ENCODE measurements at regions not wholly inside any gene's neighbourhood (a gene's known extent, or its start where the extent isn't known, plus 50 kb on each side); places are given as distances from the start of the nearest gene placed in this dataset.

- no peaks in the 10 kb centered on the region for H3K4me1 Mint-ChIP-seq
- H3K27ac Mint-ChIP-seq = no peak overlapping the region
- ATAC-seq = no peak
- no peak for DNase-seq
- no peak overlapping the region for H3K4me3 Mint-ChIP-seq
- POLR2A ChIA-PET = no interaction called here
- peaks cover 0 to 8% (median 0%) of the 10 kb centered on the region in 3 donors for H3K36me3 Mint-ChIP-seq
- peaks cover 0 to 6% (median 3%) of the 10 kb centered on the region in 5 donors for H3K27me3 Mint-ChIP-seq
- peaks cover 0 to 22% (median 12%) of the 10 kb centered on the region in 9 donors for H3K9me3 Mint-ChIP-seq
Observed at GRCh38 chr2:121110924-121111323, 174.1 kb downstream of the TFCP2L1 start.

GRCh38 chr2:121118951-121119350 lies 166.1 kb downstream of the TFCP2L1 start:
- DNase-seq = no peak
- Mint-ChIP-seq H3K4me3 (no peak overlapping the region), H3K27ac (no peak overlapping the region), H3K9me3 (peaks cover 0 to 3% (median 0%) of the 10 kb centered on the region in 9 donors), H3K4me1 (peaks cover 0 to 2% (median 0%) of the 10 kb centered on the region in 4 donors), H3K36me3 (no peaks in the 10 kb centered on the region), H3K27me3 (peaks cover 0 to 8% (median 5%) of the 10 kb centered on the region in 5 donors)
- POLR2A ChIA-PET = no interaction called here
- no peak for ATAC-seq

DNA sequence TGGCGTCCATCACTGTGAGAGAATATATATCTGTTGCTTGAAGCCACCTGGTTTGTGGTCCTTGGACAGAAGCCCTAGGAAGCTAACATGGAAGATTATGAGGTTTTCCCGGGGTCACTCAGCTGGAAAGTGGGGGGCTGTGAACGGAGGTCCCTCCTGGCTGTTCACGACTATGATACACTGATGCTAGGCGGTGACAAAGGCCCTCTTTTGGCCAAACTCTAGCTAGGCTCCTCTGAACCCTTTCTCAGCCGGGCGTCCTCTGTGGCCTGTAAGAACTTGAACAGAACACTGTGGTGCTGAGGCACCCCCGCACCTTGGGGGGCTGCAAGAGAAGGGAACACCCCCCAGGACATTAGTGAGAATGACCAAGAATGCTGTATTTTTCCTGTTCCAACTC lies 164.6 kb downstream of the TFCP2L1 start:
- DNase-seq (no peak), ATAC-seq (no peak)
- peaks cover 0 to 3% (median 0%) of the 10 kb centered on the region in 4 donors for H3K4me1 Mint-ChIP-seq
- H3K27ac Mint-ChIP-seq = no peak overlapping the region
- POLR2A ChIA-PET = no interaction called here
- peaks cover 0 to 10% (median 7%) of the 10 kb centered on the region in 5 donors for H3K27me3 Mint-ChIP-seq
- no peak overlapping the region for H3K4me3 Mint-ChIP-seq
- H3K36me3 Mint-ChIP-seq = no peaks in the 10 kb centered on the region
- H3K9me3 Mint-ChIP-seq = peaks cover 0 to 3% (median 0%) of the 10 kb centered on the region in 9 donors

DNA sequence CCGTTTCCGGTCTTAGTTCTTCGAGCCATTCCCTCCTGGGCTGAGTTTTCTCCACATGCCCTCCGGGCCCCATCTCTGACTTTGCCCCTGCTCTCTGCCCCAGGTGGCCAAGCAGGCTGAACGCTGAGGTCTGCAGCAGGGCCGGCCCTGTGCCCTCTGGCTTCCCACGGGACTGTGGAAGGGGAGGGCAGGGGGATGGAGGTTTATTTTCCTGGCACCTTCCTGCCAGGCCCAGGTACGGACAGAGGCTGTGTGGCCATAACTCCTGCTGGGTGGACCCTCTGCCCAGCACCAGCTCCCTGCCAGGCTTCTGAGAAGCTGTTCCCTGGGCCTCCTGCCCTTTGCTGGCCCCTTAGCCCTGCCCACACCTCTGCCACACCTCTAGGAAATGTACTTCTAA lies 164.0 kb downstream of the TFCP2L1 start:
- Mint-ChIP-seq H3K27me3 (peaks cover 0 to 10% (median 7%) of the 10 kb centered on the region in 5 donors), H3K27ac (no peak overlapping the region)
- POLR2A ChIA-PET = no interaction called here

DNA sequence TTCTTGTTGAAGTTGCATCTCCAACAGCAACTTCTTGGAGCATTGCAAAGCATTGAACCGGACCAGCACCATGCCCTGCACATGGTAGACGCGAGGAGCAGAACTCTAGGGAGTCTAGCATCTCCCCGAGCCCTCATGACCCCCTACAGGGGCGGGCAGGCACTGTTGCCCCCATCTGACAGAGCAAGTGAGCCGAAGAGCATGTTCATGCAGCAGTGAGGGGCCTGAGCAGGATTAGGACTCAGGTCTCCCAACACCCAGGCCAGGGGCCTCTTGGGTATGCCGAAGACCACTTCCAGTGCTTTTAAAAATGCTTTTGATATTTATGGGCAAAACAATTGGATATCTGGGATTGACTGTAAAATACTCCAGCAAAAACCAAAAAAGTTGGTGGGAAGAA lies 163.3 kb downstream of the TFCP2L1 start:
- no peak for DNase-seq
- no peak for ATAC-seq
- POLR2A ChIA-PET = no interaction called here
- H3K27me3 Mint-ChIP-seq = peaks cover 0 to 10% (median 7%) of the 10 kb centered on the region in 5 donors
- H3K4me3 Mint-ChIP-seq = no peak overlapping the region
- H3K9me3 Mint-ChIP-seq = peaks cover 0 to 3% (median 0%) of the 10 kb centered on the region in 9 donors
- no peaks in the 10 kb centered on the region for H3K36me3 Mint-ChIP-seq
- H3K4me1 Mint-ChIP-seq = peaks cover 0 to 3% (median 0%) of the 10 kb centered on the region in 4 donors
- no peak overlapping the region for H3K27ac Mint-ChIP-seq

More for the DNA sequence above, 164.0 kb downstream of the TFCP2L1 start:
- DNase-seq (no peak), ATAC-seq (no peak)
- H3K4me3 Mint-ChIP-seq = no peak overlapping the region
- H3K9me3 Mint-ChIP-seq = peaks cover 0 to 3% (median 0%) of the 10 kb centered on the region in 9 donors
- H3K36me3 Mint-ChIP-seq = no peaks in the 10 kb centered on the region
- H3K4me1 Mint-ChIP-seq = peaks cover 0 to 3% (median 0%) of the 10 kb centered on the region in 4 donors

DNA sequence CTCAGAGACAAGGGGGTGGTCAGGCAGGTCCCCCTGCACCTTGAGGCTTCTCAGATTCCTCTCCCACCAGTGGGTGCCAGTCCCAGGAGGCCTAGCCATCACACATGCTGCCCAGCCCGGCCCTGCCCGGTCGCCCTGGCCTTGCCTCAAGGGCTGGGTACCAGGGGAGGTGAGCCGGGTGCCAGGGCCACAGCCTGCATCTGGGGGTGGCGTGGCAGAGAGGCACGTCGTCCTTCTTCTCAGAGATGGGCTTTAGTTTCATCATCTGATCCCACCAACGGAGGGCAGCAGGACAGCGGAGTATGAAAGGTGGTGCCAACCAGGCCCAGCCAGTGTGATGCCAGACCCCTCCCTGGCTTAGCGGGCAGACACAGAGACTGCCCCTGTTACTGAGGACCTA lies 161.7 kb downstream of the TFCP2L1 start:
- no peak for DNase-seq
- Mint-ChIP-seq H3K27ac (no peak overlapping the region), H3K4me1 (peaks cover 0 to 3% (median 0%) of the 10 kb centered on the region in 4 donors), H3K27me3 (peaks cover 0 to 19% (median 8%) of the 10 kb centered on the region in 5 donors), H3K9me3 (peaks cover 0 to 3% (median 0%) of the 10 kb centered on the region in 9 donors), H3K36me3 (no peaks in the 10 kb centered on the region), H3K4me3 (no peak overlapping the region)
- ATAC-seq = no peak
- POLR2A ChIA-PET = no interaction called here

- H3K27me3 Mint-ChIP-seq = peaks cover 0 to 19% (median 8%) of the 10 kb centered on the region in 5 donors
- POLR2A ChIA-PET = no interaction called here
Observed at GRCh38 chr2:121124330-121124729, 160.7 kb downstream of the TFCP2L1 start.

DNA sequence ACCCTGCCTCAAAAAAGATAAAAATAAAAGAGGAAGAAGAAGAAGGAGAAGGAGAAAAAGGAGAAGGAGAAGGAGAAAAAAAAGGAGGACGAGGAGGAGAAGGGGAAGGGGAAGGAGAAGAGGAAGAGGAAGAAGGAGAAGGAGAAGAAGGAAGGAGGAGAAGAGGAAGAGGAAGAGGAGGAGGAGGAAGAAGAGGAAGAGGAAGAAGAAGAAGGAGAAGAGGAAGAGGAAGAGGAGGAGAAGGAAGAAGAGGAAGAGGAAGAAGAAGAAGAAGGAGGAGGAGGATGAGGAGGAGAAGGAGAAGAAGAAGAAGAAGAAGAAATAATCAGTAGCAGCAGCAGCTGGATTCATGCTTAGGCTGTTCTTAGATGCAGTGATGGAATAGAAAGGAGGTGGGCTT lies 159.7 kb downstream of the TFCP2L1 start:
- H3K4me3 Mint-ChIP-seq = no peak overlapping the region
- peaks cover 0 to 14% (median 8%) of the 10 kb centered on the region in 5 donors for H3K27me3 Mint-ChIP-seq
- peaks cover 0 to 3% (median 0%) of the 10 kb centered on the region in 9 donors for H3K9me3 Mint-ChIP-seq
- peaks cover 0 to 3% (median 0%) of the 10 kb centered on the region in 4 donors for H3K4me1 Mint-ChIP-seq
- peak overlapping the region in 1 of 10 donors; percentile 37 for H3K27ac Mint-ChIP-seq
- POLR2A ChIA-PET = interaction anchor here (0.7 kb wide), 1 partner anchor 18 kb away, joined by 4 read pairs; no protein-coding TSS in a partner anchor
- H3K36me3 Mint-ChIP-seq = no peaks in the 10 kb centered on the region
- ATAC-seq = no peak
- DNase-seq = no peak

More at GRCh38 chr2:121124330-121124729, 160.7 kb downstream of the TFCP2L1 start:
- no peak for ATAC-seq
- H3K27ac Mint-ChIP-seq = no peak overlapping the region
- DNase-seq = no peak
- H3K4me3 Mint-ChIP-seq = no peak overlapping the region
- H3K9me3 Mint-ChIP-seq = peaks cover 0 to 3% (median 0%) of the 10 kb centered on the region in 9 donors
- H3K4me1 Mint-ChIP-seq = peaks cover 0 to 3% (median 0%) of the 10 kb centered on the region in 4 donors
- H3K36me3 Mint-ChIP-seq = no peaks in the 10 kb centered on the region

- Mint-ChIP-seq H3K4me1 (peaks cover 0 to 3% (median 0%) of the 10 kb centered on the region in 4 donors), H3K9me3 (peaks cover 0 to 6% (median 0%) of the 10 kb centered on the region in 9 donors), H3K4me3 (no peak overlapping the region), H3K36me3 (no peaks in the 10 kb centered on the region), H3K27ac (no peak overlapping the region), H3K27me3 (peaks cover 0 to 21% (median 11%) of the 10 kb centered on the region in 5 donors)
- no peak for ATAC-seq
- POLR2A ChIA-PET = no interaction called here
- DNase-seq = no peak
Observed at GRCh38 chr2:121128741-121129659, 156.0 kb downstream of the TFCP2L1 start.

- POLR2A ChIA-PET = no interaction called here
- Mint-ChIP-seq H3K27me3 (peaks cover 0 to 26% (median 12%) of the 10 kb centered on the region in 5 donors), H3K4me1 (peaks cover 0 to 7% (median 0%) of the 10 kb centered on the region in 4 donors), H3K27ac (no peak overlapping the region), H3K9me3 (peaks cover 0 to 13% (median 0%) of the 10 kb centered on the region in 9 donors), H3K4me3 (no peak overlapping the region), H3K36me3 (no peaks in the 10 kb centered on the region)
- DNase-seq (no peak), ATAC-seq (no peak)
Observed at GRCh38 chr2:121129692-121130091, 155.3 kb downstream of the TFCP2L1 start.

DNA sequence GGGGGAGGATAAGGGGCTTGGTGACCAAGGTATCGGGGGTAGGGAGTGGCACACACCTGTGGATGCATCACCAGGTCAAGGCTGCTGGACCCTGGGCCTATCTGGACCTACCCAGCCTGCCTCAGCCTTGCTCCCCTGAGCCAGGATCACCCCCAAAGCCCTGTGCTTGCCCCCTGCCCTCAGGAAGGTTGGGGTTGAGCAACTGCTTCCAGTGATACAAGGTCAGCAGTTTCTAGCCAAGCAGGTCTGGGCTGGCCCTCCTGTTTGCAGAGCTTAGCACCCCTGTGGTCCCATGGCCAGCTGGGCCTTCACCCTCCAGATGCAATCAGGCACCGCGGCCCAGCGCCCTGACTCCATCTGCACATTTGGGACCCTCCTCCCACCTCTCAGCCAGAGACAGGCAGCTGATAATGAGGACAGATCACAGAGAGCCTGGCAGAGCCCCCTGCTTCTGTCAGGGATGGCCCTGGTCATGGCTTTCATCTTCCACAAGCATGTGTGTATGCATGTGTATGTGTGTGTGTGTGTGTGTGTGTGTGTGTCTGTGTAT lies 154.6 kb downstream of the TFCP2L1 start:
- H3K27ac Mint-ChIP-seq = no peak overlapping the region
- DNase-seq (no peak), ATAC-seq (no peak)
- no peak overlapping the region for H3K4me3 Mint-ChIP-seq
- H3K4me1 Mint-ChIP-seq = peaks cover 0 to 7% (median 0%) of the 10 kb centered on the region in 4 donors
- peaks cover 0 to 27% (median 12%) of the 10 kb centered on the region in 5 donors for H3K27me3 Mint-ChIP-seq
- POLR2A ChIA-PET = no interaction called here
- H3K9me3 Mint-ChIP-seq = peaks cover 0 to 14% (median 0%) of the 10 kb centered on the region in 9 donors
- no peaks in the 10 kb centered on the region for H3K36me3 Mint-ChIP-seq

DNA sequence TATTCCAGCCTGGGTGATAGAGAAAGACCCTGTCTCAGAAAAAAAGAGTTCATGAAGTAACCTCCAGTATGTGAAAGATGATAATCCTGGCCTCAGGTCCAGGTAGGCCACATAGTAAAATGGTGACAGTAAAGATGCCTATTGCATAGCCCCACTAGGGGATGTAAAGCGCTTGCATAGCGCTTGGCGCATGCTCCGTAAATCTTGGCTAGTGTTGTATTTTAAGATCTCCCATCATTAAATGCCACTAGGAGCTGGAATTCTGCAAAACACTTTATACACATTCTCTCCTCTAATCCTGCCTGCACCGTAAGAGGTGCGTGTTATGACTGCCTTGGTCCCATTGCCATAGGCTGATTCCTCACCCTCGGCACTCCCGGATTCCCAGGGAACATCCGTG lies 153.6 kb downstream of the TFCP2L1 start:
- no peaks in the 10 kb centered on the region for H3K36me3 Mint-ChIP-seq
- ATAC-seq (no peak), DNase-seq (no peak)
- peaks cover 0 to 27% (median 12%) of the 10 kb centered on the region in 5 donors for H3K27me3 Mint-ChIP-seq
- peaks cover 0 to 14% (median 0%) of the 10 kb centered on the region in 9 donors for H3K9me3 Mint-ChIP-seq
- POLR2A ChIA-PET = no interaction called here
- no peak overlapping the region for H3K4me3 Mint-ChIP-seq
- peak overlapping the region in 1 of 10 donors; percentile 19 for H3K27ac Mint-ChIP-seq
- H3K4me1 Mint-ChIP-seq = peaks cover 0 to 7% (median 0%) of the 10 kb centered on the region in 4 donors

Measured in naive thymus-derived CD8-positive, alpha-beta T cell (primary cell).